Lower leg skin (tissue), 4 donors: ENCODE measurements at regions not wholly inside any gene's neighbourhood (a gene's known extent, or its start where the extent isn't known, plus 50 kb on each side); places are given as distances from the start of the nearest gene placed in this dataset.

ENCODE experiments used
- DNase-seq, 2 donors: peaks; one replicate each; pipeline ENCODE4 v3.0.0-alpha.2; 2019; ENCODE audit warnings: low spot score in 2 of 2
- H3K4me3 ChIP-seq: fragments of 200-600 bp; sonication (generic); 2 replicates; pipeline ENCODE4 v1.5.1; 2017; ENCODE audit warnings: mild to moderate bottlenecking, low read depth; ENCODE audit not compliant: poor library complexity, severe bottlenecking
- POLR2A ChIP-seq, 2 donors: fragments of 450-650 bp; IDR thresholded peaks; one replicate each; pipeline ENCODE4 v1.6.1; 2016 to 2017; ENCODE audit warnings: antibody characterized with exemption in 2 of 2, mild to moderate bottlenecking in 1 of 2, moderate library complexity in 1 of 2
- WGBS, 2 donors: methylation state at CpG; one replicate each; pipeline ENCODE4 v1.1.5; 2018; 5-methylcytosine and 5-hydroxymethylcytosine counted together
- intact Hi-C: fragments of 100-400 bp; cut with DNase I; formaldehyde crosslinking; loops from one replicate; pipeline ENCODE4 v1.15.0; 2023; ENCODE audit warnings: low total_unique reads
- TF ChIP-seq, protein P1 (sequence below), 3 donors: fragments of 450-650 bp; IDR thresholded peaks; one replicate each; pipeline ENCODE4 v1.5.1; 2016; ENCODE audit warnings: antibody characterized with exemption in 3 of 3, mild to moderate bottlenecking in 3 of 3, moderate library complexity in 2 of 3

DNA sequence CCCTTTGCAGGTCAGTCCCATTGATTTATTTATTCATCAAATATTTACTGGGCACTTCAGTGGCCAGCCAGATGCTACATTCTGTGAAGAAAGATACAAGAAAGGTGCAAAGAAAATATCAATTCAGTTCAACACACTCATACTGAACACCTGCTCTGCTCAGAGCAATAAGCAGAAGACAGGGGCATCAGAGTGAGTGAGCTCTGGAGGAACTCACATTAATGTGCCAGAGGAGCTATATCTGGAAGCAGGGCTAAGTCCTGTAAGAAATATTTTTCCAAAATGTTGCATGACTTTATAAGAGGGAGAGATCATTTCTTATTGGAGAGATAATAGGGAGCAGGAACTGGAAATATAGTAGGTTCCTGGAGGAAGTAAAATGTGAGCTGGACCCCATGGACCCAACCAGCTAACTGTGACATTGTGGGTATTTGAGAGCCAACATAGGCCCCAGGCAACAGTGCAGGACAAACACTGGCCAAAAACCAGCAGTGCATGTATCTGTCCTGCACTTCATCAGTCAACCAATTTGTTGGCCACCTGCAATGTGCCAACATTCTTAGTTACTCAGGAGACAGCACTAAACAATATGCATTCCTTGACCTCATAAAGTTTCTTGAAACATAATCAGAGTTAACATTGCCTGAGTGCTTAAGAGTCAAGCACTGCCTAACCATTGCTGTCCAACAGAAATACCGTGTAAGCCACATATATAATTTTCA is 102.7 kb upstream of the PTPRM start:
- no peak for TF ChIP-seq POLR2A (IDR thresholded peaks at IDR 0.05)
- TF ChIP-seq, protein P1, sequence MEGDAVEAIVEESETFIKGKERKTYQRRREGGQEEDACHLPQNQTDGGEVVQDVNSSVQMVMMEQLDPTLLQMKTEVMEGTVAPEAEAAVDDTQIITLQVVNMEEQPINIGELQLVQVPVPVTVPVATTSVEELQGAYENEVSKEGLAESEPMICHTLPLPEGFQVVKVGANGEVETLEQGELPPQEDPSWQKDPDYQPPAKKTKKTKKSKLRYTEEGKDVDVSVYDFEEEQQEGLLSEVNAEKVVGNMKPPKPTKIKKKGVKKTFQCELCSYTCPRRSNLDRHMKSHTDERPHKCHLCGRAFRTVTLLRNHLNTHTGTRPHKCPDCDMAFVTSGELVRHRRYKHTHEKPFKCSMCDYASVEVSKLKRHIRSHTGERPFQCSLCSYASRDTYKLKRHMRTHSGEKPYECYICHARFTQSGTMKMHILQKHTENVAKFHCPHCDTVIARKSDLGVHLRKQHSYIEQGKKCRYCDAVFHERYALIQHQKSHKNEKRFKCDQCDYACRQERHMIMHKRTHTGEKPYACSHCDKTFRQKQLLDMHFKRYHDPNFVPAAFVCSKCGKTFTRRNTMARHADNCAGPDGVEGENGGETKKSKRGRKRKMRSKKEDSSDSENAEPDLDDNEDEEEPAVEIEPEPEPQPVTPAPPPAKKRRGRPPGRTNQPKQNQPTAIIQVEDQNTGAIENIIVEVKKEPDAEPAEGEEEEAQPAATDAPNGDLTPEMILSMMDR (IDR thresholded peaks at IDR 0.05) = no peak
- no peak for DNase-seq
- intact Hi-C loops = no loop called here
- H3K4me3 ChIP-seq = no peak overlapping the region
- 58 to 77% methylated on average over 1 of the region's 1 CpG for WGBS, 2 donors

DNA sequence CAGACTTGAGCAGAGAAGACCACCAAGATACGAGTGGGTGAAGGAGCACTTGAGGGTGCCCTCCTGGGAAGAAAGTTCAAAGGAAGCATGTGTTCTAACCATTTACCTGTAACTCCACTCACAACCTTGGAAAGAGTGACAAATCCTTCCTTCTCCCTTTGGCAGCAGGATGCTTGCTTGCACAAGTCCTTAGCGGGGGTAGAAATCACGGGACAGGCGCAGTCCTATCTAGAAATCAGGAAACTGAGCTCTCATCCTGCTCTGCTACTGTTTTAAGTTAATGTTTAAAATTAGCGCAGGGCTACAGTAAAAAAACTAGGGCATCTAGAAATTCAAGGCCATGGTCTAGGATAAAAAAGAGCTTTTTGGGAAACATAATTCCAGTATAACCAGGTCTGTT is 100.9 kb upstream of the PTPRM start:
- WGBS, 2 donors = 46 to 51% methylated on average over 5 of the region's 5 CpGs
- TF ChIP-seq, protein P1 (IDR thresholded peaks at IDR 0.05) = no peak
- TF ChIP-seq POLR2A (IDR thresholded peaks at IDR 0.05) = no peak
- no peak overlapping the region for H3K4me3 ChIP-seq
- intact Hi-C loops = no loop called here
- DNase-seq = no peak

DNA sequence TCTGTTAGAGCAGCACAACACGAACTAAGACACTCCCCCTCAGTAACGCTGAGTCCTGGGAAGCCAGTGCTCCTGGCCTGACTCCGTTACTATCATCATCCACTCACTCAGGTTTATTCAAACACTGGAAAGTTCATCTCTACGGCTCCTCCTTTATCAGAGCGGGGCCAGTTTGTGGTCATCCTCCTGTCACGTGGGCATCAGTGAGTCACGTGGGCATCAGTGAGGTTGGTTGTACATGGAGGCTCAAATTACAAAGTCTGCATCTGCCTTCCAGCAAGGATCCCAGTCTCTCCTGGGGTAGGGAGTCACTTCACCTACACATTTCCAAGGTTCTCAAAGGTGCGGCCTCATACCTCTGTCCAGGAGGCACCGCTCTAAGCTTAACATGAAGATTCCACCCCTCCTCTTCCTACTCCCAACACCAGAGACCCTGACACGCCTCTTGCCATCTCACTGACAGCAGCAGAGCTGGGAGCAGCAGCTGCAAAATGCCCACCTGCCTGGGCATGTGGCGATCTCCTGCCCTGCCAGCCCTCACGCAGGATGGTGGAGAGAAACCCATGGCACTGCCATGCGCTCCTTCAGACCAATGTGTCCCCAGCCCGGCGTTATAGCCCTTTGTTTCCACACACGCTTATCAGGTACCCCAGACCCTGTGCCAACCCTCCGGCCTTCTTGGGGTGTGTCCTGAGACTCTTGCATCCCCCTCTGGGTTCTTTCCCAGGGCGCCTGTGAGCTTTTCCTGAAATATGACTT is 99.2 kb upstream of the PTPRM start:
- H3K4me3 ChIP-seq = no peak overlapping the region
- 71 to 73% methylated on average over 18 of the region's 18 CpGs for WGBS, 2 donors
- no peak for DNase-seq
- intact Hi-C loops = no loop called here
- TF ChIP-seq POLR2A (IDR thresholded peaks at IDR 0.05) = no peak
- TF ChIP-seq, protein P1 (IDR thresholded peaks at IDR 0.05) = no peak

DNA sequence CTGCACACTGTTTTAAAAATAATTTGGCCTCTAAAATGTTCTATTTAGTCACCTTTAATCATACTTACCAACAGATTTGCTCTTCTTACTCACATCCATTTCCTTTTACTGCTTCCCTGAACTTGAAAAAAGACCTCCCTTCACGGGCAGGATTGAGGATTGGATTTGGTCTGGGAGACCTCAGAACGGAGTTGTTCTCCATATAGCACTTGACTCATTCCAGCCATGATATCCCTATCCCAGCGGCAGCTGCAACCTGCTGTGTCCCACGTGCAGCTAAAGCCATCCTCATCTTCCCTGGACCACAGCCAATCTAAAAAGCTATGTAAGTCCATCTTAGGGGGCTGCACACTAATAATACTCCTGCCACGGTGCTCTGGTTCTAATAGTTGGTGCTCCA is 97.0 kb upstream of the PTPRM start:
- no peak for DNase-seq
- H3K4me3 ChIP-seq = no peak overlapping the region
- intact Hi-C loops = no loop called here
- TF ChIP-seq, protein P1 (IDR thresholded peaks at IDR 0.05) = no peak
- TF ChIP-seq POLR2A (IDR thresholded peaks at IDR 0.05) = no peak
- 69 to 73% methylated on average over 5 of the region's 5 CpGs for WGBS, 2 donors

DNA sequence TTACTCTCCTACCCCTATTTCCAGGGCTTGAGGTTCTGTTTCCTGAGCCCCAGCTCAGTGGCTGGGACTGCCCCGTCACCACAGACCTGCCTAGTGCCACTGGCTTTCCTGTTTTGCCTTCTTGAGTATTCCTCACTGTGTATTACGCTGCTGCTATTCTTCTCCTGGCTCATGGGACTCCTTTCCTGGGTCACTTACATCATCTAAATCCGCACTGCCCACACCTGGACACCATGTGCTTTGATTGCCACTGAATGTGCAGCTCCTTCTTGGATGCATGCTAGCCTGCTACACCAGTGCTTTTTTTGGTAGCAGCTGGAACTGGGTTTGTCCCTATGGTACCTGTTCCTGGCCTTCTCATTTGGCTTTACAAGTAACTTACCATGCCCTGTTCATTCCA is 96.6 kb upstream of the PTPRM start:
- DNase-seq = no peak
- WGBS, 2 donors = 83 to 89% methylated on average over 3 of the region's 3 CpGs
- intact Hi-C loops = no loop called here
- TF ChIP-seq, protein P1 (IDR thresholded peaks at IDR 0.05) = no peak
- TF ChIP-seq POLR2A (IDR thresholded peaks at IDR 0.05) = no peak
- no peak overlapping the region for H3K4me3 ChIP-seq
